HG03135 (cell line): ENCODE measurements at regions not wholly inside any gene's neighbourhood (a gene's known extent, or its start where the extent isn't known, plus 50 kb on each side); places are given as distances from the start of the nearest gene placed in this dataset.

ENCODE experiments used
- ATAC-seq: cut with Tn5 transposase; IDR thresholded peaks from one replicate; pipeline ENCODE4 v1.9.1; 2021; ENCODE audit warnings: mild to moderate bottlenecking, moderate library complexity; ENCODE audit not compliant: unreplicated experiment

- no peak for ATAC-seq
Observed at GRCh38 chr3:118412503-118412902, 622.1 kb downstream of the IGSF11 start.

DNA sequence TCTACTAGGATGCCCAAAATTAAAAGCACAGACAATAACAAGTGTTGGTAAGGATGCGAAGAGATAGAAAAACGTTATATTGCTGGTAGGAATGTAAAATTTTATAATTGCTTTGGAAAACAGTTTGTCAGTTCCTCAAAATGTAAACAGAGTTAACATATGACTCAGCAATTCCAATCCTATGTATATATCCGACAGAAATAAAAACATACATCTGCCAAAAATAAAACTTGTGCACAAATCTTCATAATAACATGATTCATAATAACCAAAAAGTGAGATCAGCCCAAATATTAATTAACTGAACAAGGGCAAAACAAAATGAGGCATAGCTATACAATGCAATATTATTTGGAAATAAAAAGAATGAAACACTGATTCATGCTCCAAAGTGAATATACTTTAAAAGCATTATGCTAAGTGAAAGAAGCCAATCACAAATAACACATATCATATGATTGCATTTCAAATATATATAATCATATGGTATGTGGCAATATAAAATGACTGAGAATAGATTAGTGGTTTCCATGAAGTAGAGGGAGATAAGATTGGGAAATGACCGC lies 609.3 kb downstream of the IGSF11 start:
- no peak for ATAC-seq

DNA sequence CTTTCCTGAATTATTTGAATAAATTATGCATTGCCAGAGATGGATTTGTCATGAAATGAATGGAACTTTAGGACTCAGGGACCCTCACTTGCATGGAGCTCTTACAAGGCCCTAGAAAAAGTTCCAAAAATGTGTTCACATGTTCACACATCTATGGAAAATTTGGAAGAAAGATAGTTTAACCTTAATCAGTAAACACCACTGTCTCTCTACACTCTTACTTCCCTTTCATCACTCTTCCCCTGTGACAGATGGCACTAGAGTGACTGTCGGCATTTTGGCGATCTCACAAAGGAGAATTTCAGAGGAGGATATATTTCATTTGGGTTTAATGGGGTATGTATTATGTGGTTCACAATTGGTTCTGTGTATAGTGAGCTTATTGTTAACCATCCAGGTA lies 600.8 kb downstream of the IGSF11 start:
- ATAC-seq = no peak

DNA sequence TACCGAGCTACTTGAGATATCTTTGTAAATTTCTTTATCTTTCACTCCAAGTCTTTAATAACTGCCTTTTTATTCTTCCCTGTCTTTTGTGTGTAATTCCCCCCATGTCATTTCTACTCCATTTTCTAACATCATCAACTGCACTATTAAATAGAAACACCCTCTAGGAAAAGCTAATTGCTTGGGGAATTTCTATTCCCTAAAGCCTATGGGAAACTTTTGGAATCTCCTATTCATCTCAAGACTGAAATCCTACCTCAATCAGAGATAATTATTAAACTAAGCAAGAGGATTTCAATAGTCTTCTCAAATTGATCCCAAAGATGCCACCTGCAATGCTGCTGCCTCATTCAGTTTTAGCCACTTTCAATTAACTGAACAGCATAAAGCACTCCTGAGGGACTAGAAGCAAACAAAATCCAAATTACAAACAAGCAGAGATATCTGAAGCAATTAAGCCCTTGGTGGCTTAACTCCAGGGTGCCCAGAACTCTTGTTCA lies 598.7 kb downstream of the IGSF11 start:
- no peak for ATAC-seq

- ATAC-seq = no peak
Observed at GRCh38 chr3:118436697-118437262, 597.9 kb downstream of the IGSF11 start.

DNA sequence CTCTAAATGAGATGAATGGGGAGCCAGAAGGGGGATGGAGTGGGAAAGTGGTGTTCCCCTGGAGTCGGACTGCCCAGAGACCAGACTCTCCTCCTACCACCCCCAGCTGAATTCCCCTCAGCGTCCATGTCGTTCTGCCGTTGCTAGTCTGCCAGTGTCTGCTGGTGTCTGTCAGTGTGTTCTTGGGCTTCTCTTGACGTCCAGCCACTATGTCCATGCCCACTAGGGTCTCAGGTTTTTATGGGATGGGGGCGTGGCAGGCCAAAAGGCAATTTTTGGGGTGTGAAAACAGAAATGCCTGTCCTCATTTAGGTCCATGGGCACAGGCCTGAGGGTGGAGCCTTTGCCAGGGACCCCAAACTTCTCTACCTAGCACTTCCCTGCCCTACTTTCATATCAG lies 589.6 kb downstream of the IGSF11 start:
- ATAC-seq = no peak

DNA sequence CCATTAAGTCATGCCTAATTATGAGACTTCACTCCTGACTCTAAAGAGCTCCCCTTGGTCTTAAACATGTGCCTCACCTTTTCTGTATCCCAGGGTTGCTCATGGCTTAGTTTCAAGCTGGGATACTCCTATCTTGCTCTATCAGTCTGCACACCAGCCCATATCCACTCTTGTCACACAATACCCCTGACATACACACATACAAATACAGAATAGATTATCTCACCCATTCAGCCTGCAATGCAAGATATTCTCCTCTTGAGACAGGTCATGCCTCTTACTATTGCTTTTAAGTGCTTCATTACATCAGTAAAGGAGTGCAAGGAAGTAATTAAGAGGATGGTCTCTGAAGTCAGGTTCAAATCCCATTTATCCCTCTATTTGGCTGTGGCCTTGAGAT lies 587.3 kb downstream of the IGSF11 start:
- no peak for ATAC-seq

DNA sequence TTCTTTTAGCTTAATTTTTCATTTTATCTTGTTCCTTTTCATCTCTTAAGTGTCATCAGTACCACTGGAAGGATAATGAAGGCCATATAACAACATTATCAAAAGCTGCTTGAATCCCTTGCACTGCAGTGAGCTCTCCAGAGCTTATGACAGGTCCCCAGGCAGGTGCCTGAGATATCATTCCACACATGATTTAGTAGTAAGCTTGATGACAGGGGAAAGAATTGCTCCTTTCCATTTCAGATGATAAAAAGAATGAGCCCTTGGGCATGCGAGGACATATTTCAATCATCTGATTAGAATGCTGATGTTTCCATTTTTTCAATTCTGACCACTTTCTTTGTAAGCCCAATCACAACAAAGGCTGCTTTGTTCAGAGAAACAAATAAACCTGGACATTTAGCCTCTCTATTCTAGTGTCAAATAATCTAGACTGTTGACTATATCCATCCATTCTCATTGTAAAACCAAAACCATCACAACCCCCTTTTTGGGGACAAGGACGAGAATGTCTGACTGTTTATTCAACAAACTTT lies 567.8 kb downstream of the IGSF11 start:
- no peak for ATAC-seq

DNA sequence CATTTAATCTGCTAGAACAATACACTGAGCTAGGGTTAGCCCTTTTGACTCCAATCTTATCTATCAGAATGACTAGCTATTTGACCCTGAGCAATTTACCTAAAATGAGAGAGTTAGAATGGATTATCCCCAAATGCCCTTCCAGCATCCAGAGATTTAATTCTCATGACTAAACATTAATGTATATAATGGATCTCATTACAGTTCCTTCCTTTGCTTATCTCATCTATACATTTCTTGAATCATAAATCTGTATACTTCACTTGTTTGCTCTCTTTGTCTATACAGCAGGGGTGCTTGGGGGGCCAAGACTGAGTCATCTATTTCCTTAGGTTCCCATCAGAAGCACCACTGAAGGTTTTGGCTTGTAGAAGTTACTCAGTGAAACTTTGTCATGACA lies 565.8 kb downstream of the IGSF11 start:
- ATAC-seq = no peak

GRCh38 chr3:118472586-118472985 lies 562.1 kb downstream of the IGSF11 start:
- no peak for ATAC-seq

DNA sequence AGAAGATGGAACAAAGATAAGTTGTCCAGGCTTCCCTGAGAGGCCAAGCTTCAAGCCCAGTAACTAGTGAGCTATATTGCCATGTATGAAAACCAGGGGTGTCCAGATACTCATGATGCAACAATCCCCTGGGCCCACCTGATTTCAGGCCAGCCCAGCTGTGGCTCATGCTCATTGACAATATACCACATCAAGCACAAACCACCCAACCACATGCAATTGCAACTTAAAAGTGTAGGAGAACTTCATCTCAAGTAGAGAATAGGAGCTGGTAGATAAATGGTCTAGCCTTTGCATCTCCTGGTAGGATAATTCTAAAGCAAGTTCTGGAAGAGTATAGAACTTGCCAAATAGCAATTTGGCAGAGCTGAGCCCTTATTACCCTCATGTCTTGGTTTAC lies 561.3 kb downstream of the IGSF11 start:
- no peak for ATAC-seq

- ATAC-seq = no peak
Observed at GRCh38 chr3:118476885-118477618, 557.6 kb downstream of the IGSF11 start.

DNA sequence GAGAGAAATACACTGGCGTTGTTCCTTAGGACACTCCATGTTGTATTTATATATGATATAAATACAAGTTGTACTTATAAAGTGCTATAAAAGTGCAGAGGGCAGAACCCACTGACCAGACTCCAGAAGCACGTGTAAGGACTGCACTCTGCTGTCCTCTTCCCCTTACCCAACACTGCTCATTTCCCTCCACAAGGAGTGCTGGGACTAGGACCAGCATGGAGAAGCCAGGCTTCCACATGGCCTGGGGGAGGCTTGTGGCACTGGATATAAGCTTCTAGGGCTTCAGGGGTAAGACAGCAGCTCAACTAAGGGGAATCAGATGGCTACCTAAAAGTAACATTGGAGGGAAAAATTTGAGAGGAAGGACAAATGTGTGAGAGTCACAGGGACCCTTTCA lies 556.9 kb downstream of the IGSF11 start:
- no peak for ATAC-seq

DNA sequence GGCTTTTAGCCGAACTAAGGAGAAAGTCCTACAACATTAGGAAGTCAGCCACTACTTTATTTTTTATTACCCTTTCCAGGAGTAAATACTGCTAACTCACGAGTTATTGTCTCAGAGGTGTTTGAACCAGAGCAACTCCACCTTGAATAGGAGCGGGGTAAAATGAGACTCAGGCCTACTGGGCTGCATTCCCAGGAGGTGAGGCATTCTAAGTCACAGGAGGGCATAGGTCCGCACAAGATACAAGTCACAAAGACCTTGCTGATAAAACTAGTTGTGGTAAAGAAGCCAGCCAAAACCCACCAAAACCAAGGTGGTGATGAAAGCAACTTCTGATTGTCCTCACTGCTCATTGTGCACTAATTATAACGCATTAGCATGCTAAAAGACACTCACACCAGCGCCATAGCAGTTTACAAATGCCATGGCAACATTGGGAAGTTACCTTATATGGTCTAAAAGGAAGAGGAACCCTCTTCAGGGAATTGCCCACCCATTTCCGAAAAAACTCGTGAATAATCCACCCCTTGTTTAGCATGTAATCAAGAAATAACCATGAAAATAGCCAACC lies 555.9 kb downstream of the IGSF11 start:
- ATAC-seq = no peak

- no peak for ATAC-seq
Observed at GRCh38 chr3:118479376-118479775, 555.3 kb downstream of the IGSF11 start.

DNA sequence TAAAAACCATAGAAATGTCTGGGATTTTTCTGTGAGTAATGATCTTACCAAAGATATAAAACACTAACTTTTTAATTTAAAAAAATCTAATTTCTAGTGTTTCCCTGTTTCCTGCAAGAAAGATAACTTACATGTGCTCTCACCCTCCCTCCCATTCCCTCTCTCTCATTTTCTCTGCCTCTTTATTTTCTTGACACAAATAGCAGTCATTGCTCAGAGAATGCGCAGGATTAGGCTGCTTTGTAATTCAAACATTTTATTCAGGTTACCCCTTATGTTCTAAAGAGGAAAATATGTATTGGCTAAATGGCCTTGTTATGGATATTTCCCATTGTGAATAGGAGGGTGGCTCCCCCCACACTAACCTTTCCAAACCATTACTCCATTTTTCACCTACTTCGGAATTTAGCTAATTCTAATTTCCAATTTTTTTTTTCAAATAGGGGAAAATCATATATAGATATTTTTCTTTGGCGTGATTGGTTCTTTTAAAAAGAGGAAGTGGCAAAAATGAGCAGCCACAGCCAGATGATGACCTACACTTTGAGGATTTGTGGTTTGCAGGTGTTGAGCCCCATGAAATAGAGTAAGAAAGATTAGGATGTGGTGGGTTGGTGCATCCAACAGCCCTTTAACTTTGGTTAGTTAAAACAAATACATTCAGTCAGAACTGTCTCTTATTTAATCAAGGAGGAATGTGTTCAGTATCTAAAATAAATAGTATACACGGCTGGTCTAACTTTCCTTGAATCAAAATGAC lies 554.4 kb downstream of the IGSF11 start:
- ATAC-seq = no peak

GRCh38 chr3:118485693-118486092 lies 549.0 kb downstream of the IGSF11 start:
- ATAC-seq = no peak

DNA sequence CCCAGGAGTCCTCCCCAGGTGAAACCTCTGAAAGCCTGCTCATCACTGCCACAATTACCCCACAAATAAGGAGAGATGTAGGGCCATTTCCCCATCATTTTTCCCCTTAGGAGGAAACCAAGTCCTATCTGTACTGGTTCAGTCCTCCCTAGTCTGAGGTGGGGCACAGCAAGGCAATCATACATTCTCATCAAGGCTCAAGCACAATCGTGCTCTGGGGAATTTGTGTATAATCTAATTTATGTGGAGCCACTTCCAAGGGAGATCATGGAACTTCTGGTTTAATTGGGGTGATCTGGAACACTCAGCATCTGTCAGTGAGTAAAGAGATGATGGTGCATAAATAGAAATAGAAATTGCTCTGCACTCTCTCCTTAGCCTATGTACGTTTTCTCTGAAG lies 546.9 kb downstream of the IGSF11 start:
- no peak for ATAC-seq

DNA sequence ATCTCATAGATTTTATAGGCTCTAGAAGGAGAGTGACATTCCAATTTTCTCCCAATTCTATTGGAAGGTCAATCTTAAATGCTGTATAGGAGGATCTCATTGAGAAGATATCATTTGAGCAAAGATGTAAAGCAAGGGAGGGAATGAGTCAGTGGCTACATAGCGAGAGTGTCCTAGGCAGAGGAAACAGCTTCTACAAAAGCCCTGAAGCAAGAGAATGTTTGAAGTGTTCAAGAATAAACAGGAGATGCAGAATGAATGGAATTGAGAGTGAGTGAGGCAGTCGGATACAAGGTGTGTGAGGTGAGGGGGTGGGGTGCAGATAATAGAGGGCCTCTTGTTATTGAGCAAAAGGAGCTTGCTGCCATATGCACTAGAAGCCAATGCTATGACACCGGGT lies 545.9 kb downstream of the IGSF11 start:
- ATAC-seq = no peak

DNA sequence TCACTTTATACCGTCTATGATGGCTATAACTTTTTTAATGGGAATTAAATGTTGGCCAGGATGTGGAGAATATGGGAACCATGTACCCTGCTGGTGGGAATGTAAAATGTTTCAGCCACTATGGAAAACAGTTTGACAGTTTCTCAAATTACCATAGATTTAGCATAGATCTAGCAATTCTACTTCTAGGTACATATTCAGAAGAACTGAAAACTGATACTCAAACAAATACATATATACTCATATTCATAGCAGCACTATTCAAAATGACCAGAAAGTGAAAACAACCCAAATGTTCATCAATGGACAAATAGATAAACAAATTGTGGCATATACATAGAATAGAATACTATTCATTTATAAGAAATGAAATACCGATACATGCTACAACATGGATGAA lies 539.4 kb downstream of the IGSF11 start:
- no peak for ATAC-seq

DNA sequence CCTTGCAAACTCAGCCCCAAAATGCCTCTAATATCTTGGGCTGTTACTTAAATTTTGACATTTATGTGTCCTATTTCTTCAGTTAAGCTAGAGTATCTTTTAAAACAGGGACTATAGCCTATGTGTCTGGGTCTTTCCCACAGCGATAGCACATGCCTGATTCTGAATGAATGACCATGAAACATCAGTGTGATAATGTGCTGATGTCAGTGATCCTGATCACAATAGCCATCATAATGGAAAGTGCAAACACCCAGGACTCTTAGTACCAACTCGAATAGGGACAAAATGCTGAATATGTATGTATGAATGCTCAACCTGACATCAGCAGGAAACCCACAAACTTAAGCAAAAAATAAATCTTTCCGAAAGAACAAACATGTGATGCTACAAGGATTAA lies 537.4 kb downstream of the IGSF11 start:
- no peak for ATAC-seq
